Body of pancreas (tissue), 4 donors: ENCODE measurements at regions not wholly inside any gene's neighbourhood (a gene's known extent, or its start where the extent isn't known, plus 50 kb on each side); places are given as distances from the start of the nearest gene placed in this dataset.

Experiments
- POLR2A ChIP-seq, 3 donors: fragments of 450-650 bp; IDR thresholded peaks; one replicate each; pipeline ENCODE4 v1.6.1; 2016; ENCODE audit warnings: antibody characterized with exemption in 3 of 3, mild to moderate bottlenecking in 2 of 3
- TF ChIP-seq, protein P1 (sequence below), 7 experiments: fragments of 450-650 bp in 4 of 7; fragments of 200-600 bp in 3 of 7; sonication (generic) in 3 of 7; IDR thresholded peaks; one replicate each; pipeline ENCODE4 v1.5.1; 2016 to 2019; ENCODE audit warnings: antibody characterized with exemption in 7 of 7

GRCh38 chr5:84715091-84715490 lies 330.4 kb upstream of the EDIL3 start:
- TF ChIP-seq POLR2A (IDR thresholded peaks at IDR 0.05) = no peak
- TF ChIP-seq, protein P1, sequence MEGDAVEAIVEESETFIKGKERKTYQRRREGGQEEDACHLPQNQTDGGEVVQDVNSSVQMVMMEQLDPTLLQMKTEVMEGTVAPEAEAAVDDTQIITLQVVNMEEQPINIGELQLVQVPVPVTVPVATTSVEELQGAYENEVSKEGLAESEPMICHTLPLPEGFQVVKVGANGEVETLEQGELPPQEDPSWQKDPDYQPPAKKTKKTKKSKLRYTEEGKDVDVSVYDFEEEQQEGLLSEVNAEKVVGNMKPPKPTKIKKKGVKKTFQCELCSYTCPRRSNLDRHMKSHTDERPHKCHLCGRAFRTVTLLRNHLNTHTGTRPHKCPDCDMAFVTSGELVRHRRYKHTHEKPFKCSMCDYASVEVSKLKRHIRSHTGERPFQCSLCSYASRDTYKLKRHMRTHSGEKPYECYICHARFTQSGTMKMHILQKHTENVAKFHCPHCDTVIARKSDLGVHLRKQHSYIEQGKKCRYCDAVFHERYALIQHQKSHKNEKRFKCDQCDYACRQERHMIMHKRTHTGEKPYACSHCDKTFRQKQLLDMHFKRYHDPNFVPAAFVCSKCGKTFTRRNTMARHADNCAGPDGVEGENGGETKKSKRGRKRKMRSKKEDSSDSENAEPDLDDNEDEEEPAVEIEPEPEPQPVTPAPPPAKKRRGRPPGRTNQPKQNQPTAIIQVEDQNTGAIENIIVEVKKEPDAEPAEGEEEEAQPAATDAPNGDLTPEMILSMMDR (IDR thresholded peaks at IDR 0.05) = no peak
